HEK293 (cell line): ENCODE measurements at regions not wholly inside any gene's neighbourhood (a gene's known extent, or its start where the extent isn't known, plus 50 kb on each side); places are given as distances from the start of the nearest gene placed in this dataset.

Experiments used
- CTCF ChIA-PET: fragments of 350-600 bp; formaldehyde crosslinking; extraction: SDS; loops from one replicate; lab custom pipeline; 2021; ENCODE audit warnings: antibody characterized with exemption; lab: Yijun Ruan, JAX
- POLR2A ChIA-PET: fragments of 300-600 bp; formaldehyde crosslinking; extraction: SDS; loops from one replicate; lab custom pipeline; 2020; ENCODE audit warnings: antibody characterized with exemption, inconsistent platforms; lab: Yijun Ruan, JAX
- H3K27ac ChIP-seq: fragments of 200-500 bp; sonication (Bioruptor generic); 2 replicates; pipeline ENCODE4 v1.5.1; 2014; ENCODE audit warnings: low read depth, low read length, control low read depth, inconsistent platforms; ENCODE audit errors: extremely low read depth
- H3K36me3 ChIP-seq, 2 experiments: fragments of 200-500 bp in 1 of 2; sonication (Bioruptor generic) in 1 of 2; 1 replicate in 1 of 2; 2 replicates in 1 of 2; pipeline ENCODE4 v1.5.1; 2014 to 2017; ENCODE audit warnings: inconsistent platforms in 2 of 2, low read length in 2 of 2; ENCODE audit not compliant: control insufficient read depth in 2 of 2, insufficient read depth in 1 of 2
- H3K4me1 ChIP-seq: fragments of 200-500 bp; sonication (Bioruptor generic); 2 replicates; pipeline ENCODE4 v1.5.1; 2014; ENCODE audit warnings: mild to moderate bottlenecking, low read length, inconsistent platforms; ENCODE audit not compliant: control insufficient read depth, insufficient read depth
- H3K4me3 ChIP-seq: 2 replicates; pipeline ENCODE4 v1.5.1; 2011; ENCODE audit warnings: low read depth, mild to moderate bottlenecking, control low read depth, low read length, moderate library complexity
- H3K9me3 ChIP-seq: fragments of 200-500 bp; sonication (Bioruptor generic); 2 replicates; pipeline ENCODE4 v1.5.1; 2014; ENCODE audit warnings: low read depth, low read length, inconsistent platforms; ENCODE audit not compliant: control insufficient read depth, insufficient read depth
- BCL11B ChIP-seq: fragments of 450-650 bp; formaldehyde crosslinking; IDR thresholded peaks from 2 replicates; pipeline ENCODE4 v1.5.1; 2016; ENCODE audit warnings: low read depth, missing biosample characterization, missing genetic modification characterization
- KLF8 ChIP-seq: fragments of 450-650 bp; formaldehyde crosslinking; IDR thresholded peaks from 2 replicates; pipeline ENCODE4 v1.5.1; 2016; ENCODE audit warnings: missing biosample characterization, missing genetic modification characterization
- YY2 ChIP-seq: fragments of 450-650 bp; formaldehyde crosslinking; IDR thresholded peaks from 2 replicates; pipeline ENCODE4 v1.5.1; 2016; ENCODE audit warnings: missing biosample characterization, missing genetic modification characterization
- ZBTB21 ChIP-seq: fragments of 450-650 bp; formaldehyde crosslinking; IDR thresholded peaks from 2 replicates; pipeline ENCODE4 v1.5.1; 2017; ENCODE audit warnings: missing biosample characterization, missing genetic modification characterization
- ZNF155 ChIP-seq: fragments of 450-650 bp; formaldehyde crosslinking; IDR thresholded peaks from 2 replicates; pipeline ENCODE4 v1.5.1; 2016; ENCODE audit warnings: missing biosample characterization, missing genetic modification characterization
- ZNF501 ChIP-seq: fragments of 450-650 bp; formaldehyde crosslinking; IDR thresholded peaks from 2 replicates; pipeline ENCODE4 v1.5.1; 2016; ENCODE audit warnings: missing biosample characterization, missing genetic modification characterization
- ZNF514 ChIP-seq: fragments of 450-650 bp; formaldehyde crosslinking; IDR thresholded peaks from 2 replicates; pipeline ENCODE4 v1.5.1; 2016; ENCODE audit warnings: missing biosample characterization, missing genetic modification characterization
- ZNF530 ChIP-seq: fragments of 450-650 bp; formaldehyde crosslinking; IDR thresholded peaks from 2 replicates; pipeline ENCODE4 v1.5.1; 2016; ENCODE audit warnings: low read depth, missing biosample characterization, missing genetic modification characterization
- ZNF555 ChIP-seq: fragments of 450-650 bp; formaldehyde crosslinking; conservative IDR thresholded peaks from 2 replicates; pipeline ENCODE4 v1.5.1; 2017; ENCODE audit warnings: missing biosample characterization, mild to moderate bottlenecking, missing genetic modification characterization, inconsistent platforms
- ZNF677 ChIP-seq: fragments of 450-650 bp; IDR thresholded peaks from 2 replicates; pipeline ENCODE4 v1.5.0; 2018; ENCODE audit warnings: missing biosample characterization, mild to moderate bottlenecking, missing genetic modification characterization, moderate library complexity
- ZNF777 ChIP-seq: fragments of 450-650 bp; formaldehyde crosslinking; IDR thresholded peaks from 2 replicates; pipeline ENCODE4 v1.5.1; 2017; ENCODE audit warnings: missing biosample characterization, missing genetic modification characterization, borderline replicate concordance
- ZNF791 ChIP-seq: fragments of 450-650 bp; formaldehyde crosslinking; IDR thresholded peaks from 2 replicates; pipeline ENCODE4 v1.5.1; 2016; ENCODE audit warnings: missing biosample characterization, missing genetic modification characterization
- ZNF843 ChIP-seq: fragments of 450-650 bp; formaldehyde crosslinking; IDR thresholded peaks from 2 replicates; pipeline ENCODE4 v1.5.1; 2016; ENCODE audit warnings: missing biosample characterization, missing genetic modification characterization
- TF ChIP-seq, protein P1 (sequence below): fragments of 450-650 bp; formaldehyde crosslinking; IDR thresholded peaks from 2 replicates; pipeline ENCODE4 v1.5.1; 2016; ENCODE audit warnings: missing biosample characterization, missing genetic modification characterization
- TF ChIP-seq, protein P2 (sequence below): fragments of 450-650 bp; formaldehyde crosslinking; IDR thresholded peaks from 2 replicates; pipeline ENCODE4 v1.5.1; 2016; ENCODE audit warnings: missing biosample characterization, missing genetic modification characterization
- TF ChIP-seq, protein P3 (sequence below): fragments of 450-650 bp; formaldehyde crosslinking; IDR thresholded peaks from 2 replicates; pipeline ENCODE4 v1.5.1; 2016; ENCODE audit warnings: missing biosample characterization, missing genetic modification characterization
- TF ChIP-seq, protein P4 (sequence below): fragments of 450-650 bp; formaldehyde crosslinking; IDR thresholded peaks from 2 replicates; pipeline ENCODE4 v1.5.1; 2016; ENCODE audit warnings: missing biosample characterization, missing genetic modification characterization, borderline replicate concordance
- TF ChIP-seq, protein P5 (sequence below): fragments of 450-650 bp; formaldehyde crosslinking; IDR thresholded peaks from 2 replicates; pipeline ENCODE4 v1.5.1; 2016; ENCODE audit warnings: missing biosample characterization, missing genetic modification characterization

DNA sequence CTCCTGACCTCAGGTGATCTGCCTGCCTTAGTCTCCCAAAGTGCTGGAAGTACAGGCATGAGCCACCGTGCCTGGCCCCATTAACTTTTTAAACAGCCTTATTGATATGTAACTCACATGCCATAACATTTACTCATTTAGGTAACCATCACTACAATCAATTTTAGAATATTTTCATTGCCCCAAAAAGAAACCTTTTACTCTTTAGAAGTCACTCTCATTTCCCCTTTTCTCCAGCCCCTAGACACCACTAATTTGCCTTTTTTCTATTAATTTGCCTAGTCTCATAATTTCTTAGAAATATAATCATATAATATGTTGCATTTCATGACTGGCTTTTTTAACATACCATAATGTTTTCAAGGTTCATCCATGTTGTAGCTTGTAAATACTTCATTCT lies 57.2 kb upstream of the TACR1 start (continued):
- TF ChIP-seq, protein P1, sequence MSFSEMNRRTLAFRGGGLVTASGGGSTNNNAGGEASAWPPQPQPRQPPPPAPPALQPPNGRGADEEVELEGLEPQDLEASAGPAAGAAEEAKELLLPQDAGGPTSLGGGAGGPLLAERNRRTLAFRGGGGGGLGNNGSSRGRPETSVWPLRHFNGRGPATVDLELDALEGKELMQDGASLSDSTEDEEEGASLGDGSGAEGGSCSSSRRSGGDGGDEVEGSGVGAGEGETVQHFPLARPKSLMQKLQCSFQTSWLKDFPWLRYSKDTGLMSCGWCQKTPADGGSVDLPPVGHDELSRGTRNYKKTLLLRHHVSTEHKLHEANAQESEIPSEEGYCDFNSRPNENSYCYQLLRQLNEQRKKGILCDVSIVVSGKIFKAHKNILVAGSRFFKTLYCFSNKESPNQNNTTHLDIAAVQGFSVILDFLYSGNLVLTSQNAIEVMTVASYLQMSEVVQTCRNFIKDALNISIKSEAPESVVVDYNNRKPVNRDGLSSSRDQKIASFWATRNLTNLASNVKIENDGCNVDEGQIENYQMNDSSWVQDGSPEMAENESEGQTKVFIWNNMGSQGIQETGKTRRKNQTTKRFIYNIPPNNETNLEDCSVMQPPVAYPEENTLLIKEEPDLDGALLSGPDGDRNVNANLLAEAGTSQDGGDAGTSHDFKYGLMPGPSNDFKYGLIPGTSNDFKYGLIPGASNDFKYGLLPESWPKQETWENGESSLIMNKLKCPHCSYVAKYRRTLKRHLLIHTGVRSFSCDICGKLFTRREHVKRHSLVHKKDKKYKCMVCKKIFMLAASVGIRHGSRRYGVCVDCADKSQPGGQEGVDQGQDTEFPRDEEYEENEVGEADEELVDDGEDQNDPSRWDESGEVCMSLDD, result no peak
- TF ChIP-seq YY2 (tag by site-specific recombination) (no peak), ZNF791 (no peak), ZNF555 (tag by site-specific recombination) (no peak), ZNF677 (no peak), ZBTB21 (tag by site-specific recombination) (no peak), ZNF777 (tag by site-specific recombination) (no peak), ZNF514 (tag by site-specific recombination) (no peak)
- TF ChIP-seq, protein P2, sequence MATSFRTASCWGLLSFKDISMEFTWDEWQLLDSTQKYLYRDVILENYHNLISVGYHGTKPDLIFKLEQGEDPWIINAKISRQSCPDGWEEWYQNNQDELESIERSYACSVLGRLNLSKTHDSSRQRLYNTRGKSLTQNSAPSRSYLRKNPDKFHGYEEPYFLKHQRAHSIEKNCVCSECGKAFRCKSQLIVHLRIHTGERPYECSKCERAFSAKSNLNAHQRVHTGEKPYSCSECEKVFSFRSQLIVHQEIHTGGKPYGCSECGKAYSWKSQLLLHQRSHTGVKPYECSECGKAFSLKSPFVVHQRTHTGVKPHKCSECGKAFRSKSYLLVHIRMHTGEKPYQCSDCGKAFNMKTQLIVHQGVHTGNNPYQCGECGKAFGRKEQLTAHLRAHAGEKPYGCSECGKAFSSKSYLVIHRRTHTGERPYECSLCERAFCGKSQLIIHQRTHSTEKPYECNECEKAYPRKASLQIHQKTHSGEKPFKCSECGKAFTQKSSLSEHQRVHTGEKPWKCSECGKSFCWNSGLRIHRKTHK, result no peak
- TF ChIP-seq, protein P3, sequence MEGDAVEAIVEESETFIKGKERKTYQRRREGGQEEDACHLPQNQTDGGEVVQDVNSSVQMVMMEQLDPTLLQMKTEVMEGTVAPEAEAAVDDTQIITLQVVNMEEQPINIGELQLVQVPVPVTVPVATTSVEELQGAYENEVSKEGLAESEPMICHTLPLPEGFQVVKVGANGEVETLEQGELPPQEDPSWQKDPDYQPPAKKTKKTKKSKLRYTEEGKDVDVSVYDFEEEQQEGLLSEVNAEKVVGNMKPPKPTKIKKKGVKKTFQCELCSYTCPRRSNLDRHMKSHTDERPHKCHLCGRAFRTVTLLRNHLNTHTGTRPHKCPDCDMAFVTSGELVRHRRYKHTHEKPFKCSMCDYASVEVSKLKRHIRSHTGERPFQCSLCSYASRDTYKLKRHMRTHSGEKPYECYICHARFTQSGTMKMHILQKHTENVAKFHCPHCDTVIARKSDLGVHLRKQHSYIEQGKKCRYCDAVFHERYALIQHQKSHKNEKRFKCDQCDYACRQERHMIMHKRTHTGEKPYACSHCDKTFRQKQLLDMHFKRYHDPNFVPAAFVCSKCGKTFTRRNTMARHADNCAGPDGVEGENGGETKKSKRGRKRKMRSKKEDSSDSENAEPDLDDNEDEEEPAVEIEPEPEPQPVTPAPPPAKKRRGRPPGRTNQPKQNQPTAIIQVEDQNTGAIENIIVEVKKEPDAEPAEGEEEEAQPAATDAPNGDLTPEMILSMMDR (tag by site-specific recombination), result no peak

DNA sequence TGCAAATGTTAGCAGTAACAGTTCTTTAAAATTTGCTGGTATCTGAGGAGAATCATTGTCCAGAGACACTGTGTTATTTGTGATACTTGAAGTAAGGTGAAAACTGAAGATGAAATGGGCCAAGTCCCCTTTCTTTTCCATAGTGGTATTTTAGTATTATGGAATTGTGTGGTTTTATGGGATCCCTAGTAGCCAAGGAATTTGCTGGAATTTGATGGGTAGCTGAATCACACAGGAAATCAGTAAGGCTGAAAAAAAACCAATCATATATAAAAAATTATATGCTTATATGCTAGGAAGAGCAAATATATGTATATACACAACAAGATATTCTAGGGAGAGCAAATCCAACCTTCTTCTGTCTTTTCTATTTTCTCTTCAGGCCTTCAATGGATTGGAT lies 54.2 kb upstream of the TACR1 start:
- POLR2A ChIA-PET, result no interaction called here
- no peak for TF ChIP-seq ZNF843 (tag by site-specific recombination)
- TF ChIP-seq, protein P4, sequence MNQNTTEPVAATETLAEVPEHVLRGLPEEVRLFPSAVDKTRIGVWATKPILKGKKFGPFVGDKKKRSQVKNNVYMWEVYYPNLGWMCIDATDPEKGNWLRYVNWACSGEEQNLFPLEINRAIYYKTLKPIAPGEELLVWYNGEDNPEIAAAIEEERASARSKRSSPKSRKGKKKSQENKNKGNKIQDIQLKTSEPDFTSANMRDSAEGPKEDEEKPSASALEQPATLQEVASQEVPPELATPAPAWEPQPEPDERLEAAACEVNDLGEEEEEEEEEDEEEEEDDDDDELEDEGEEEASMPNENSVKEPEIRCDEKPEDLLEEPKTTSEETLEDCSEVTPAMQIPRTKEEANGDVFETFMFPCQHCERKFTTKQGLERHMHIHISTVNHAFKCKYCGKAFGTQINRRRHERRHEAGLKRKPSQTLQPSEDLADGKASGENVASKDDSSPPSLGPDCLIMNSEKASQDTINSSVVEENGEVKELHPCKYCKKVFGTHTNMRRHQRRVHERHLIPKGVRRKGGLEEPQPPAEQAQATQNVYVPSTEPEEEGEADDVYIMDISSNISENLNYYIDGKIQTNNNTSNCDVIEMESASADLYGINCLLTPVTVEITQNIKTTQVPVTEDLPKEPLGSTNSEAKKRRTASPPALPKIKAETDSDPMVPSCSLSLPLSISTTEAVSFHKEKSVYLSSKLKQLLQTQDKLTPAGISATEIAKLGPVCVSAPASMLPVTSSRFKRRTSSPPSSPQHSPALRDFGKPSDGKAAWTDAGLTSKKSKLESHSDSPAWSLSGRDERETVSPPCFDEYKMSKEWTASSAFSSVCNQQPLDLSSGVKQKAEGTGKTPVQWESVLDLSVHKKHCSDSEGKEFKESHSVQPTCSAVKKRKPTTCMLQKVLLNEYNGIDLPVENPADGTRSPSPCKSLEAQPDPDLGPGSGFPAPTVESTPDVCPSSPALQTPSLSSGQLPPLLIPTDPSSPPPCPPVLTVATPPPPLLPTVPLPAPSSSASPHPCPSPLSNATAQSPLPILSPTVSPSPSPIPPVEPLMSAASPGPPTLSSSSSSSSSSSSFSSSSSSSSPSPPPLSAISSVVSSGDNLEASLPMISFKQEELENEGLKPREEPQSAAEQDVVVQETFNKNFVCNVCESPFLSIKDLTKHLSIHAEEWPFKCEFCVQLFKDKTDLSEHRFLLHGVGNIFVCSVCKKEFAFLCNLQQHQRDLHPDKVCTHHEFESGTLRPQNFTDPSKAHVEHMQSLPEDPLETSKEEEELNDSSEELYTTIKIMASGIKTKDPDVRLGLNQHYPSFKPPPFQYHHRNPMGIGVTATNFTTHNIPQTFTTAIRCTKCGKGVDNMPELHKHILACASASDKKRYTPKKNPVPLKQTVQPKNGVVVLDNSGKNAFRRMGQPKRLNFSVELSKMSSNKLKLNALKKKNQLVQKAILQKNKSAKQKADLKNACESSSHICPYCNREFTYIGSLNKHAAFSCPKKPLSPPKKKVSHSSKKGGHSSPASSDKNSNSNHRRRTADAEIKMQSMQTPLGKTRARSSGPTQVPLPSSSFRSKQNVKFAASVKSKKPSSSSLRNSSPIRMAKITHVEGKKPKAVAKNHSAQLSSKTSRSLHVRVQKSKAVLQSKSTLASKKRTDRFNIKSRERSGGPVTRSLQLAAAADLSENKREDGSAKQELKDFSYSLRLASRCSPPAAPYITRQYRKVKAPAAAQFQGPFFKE (tag by site-specific recombination), result no peak
- TF ChIP-seq ZNF530 (tag by site-specific recombination), result no peak
- TF ChIP-seq, protein P5, sequence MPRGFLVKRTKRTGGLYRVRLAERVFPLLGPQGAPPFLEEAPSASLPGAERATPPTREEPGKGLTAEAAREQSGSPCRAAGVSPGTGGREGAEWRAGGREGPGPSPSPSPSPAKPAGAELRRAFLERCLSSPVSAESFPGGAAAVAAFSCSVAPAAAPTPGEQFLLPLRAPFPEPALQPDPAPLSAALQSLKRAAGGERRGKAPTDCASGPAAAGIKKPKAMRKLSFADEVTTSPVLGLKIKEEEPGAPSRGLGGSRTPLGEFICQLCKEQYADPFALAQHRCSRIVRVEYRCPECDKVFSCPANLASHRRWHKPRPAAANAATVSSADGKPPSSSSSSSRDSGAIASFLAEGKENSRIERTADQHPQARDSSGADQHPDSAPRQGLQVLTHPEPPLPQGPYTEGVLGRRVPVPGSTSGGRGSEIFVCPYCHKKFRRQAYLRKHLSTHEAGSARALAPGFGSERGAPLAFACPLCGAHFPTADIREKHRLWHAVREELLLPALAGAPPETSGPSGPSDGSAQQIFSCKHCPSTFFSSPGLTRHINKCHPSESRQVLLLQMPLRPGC, result no peak
- TF ChIP-seq KLF8, result no peak
- TF ChIP-seq ZNF501 (tag by site-specific recombination), result no peak
- TF ChIP-seq ZNF155 (tag by site-specific recombination), result no peak
- no peak for TF ChIP-seq BCL11B (tag by site-specific recombination)
- no peaks in the 10 kb centered on the region for H3K36me3 ChIP-seq
- CTCF ChIA-PET, result no interaction called here
- H3K27ac ChIP-seq, result no peak overlapping the region
- H3K4me3 ChIP-seq, result no peak overlapping the region
- no peaks in the 10 kb centered on the region; the same call in 1 of the 2 replicates for H3K9me3 ChIP-seq
- no peaks in the 10 kb centered on the region for H3K4me1 ChIP-seq
